Left lobe of liver (tissue), 2 donors: ENCODE measurements at regions not wholly inside any gene's neighbourhood (a gene's known extent, or its start where the extent isn't known, plus 50 kb on each side); places are given as distances from the start of the nearest gene placed in this dataset.

ENCODE experiments used
- ATAC-seq: fragments of 200-7000 bp; cut with Tn5 transposase; one replicate; pipeline ENCODE4 v1.9.1; 2020; ENCODE audit warnings: mild to moderate bottlenecking, moderate library complexity
- DNase-seq: peaks from one replicate; pipeline ENCODE4 v3.0.0-alpha.2; 2020; ENCODE audit warnings: low spot score
- donor health status: DM: no; HTN: no; CAD: no; lungs with moderate emphysema.
- donor health status: DM: no; HTN: yes; CAD: no.

DNA sequence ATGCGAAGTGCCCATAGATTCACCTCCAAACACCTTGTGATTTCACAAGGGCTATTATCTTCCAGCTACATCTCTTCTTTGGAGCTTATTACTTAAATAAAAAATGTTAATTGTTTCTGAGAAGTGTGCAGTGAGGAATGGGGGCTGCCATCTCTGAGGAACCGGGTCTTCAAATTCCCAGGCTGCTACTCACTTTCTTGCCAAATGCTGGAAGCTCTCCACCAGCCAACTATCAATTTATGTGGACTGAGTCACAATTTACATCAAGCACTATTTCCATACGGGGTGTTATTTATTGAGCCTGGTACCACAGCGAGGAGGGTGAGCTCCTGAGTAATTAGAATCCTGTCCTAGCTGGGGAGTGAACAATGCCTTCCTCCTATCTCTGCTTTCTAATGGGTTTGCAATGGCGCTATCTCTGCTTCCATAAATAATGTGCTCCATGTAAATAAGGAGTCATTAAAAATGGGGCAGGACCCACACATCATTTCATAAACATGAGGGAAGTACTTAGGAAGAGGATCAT is 898.3 kb downstream of the VRK1 start:
- ATAC-seq (no peak), DNase-seq (no peak)

DNA sequence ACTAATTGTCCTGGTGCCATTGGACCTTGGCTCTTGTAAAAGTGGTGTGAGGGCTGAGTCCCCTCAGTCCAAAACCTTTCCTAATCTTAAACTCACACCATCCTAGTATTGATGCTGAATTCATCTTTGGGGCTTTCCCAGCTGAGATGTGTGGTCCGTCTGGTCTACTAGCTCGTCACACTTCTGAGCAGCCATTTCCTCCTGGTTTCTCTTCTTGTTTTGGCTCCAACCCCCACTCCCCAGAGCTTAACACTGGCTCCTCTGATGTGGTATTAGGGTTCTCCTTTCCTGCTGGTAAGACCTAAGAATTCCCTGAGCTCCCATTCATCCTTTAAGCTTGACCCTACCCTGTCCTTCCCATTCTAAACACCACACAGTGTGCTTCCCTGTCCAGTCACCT is 900.6 kb downstream of the VRK1 start:
- ATAC-seq: no peak

DNA sequence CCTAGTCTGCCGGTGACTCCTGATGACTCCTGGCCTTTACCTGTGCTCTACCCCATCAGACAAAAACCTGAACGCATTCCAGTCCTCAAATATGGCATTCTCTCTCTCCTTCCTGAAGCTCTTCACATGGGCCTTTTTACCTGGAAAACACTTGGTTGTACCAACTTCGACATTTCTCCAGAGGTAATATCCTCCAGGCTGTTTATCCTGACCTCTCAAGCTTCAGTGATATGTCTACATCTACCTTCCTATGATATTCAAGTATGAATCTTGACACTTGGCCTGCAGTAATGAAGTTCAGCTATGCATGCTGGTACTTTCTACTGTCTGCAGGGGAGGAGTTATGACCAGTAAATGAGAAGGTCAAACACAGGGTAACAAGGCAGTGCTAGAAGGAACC is 901.8 kb downstream of the VRK1 start:
- no peak for ATAC-seq
- DNase-seq: no peak

More for the DNA sequence above, 900.6 kb downstream of the VRK1 start:
- DNase-seq: no peak

DNA sequence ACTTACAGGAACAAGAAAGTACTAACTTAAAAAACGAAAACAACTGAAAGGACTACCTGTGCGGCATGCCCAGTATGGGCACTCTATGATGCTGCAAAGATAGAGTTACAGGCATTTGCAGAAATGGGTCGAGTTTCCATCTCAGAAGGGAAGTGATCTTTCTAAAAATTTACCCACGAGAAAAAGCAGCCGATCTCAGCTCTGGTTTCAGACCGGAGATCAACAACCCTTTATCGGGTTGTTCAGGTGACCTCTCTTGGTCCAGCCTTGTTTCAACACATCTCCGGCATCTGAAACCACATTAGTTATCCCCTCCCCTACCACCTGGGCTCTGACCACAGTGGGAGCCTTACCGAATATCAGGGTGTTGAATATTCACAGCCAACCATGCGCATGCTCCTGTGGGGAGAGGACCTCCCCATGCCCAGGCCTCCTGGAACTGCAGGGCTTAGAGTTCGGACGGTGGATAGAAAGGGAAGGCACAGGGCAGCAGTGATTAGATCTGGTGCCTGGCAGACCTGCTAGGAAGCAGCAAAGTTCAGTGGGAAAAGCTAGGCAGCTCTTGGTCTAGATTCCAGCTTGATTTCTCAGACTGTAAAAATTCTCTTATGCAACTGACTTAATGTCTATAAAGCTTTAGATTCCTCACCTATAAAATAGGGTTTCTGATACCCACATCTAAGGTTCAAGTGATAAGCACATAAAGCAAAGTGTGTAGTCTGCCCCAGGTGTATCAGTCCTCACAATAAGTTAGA is 906.0 kb downstream of the VRK1 start:
- DNase-seq (no peak), ATAC-seq (no peak)

DNA sequence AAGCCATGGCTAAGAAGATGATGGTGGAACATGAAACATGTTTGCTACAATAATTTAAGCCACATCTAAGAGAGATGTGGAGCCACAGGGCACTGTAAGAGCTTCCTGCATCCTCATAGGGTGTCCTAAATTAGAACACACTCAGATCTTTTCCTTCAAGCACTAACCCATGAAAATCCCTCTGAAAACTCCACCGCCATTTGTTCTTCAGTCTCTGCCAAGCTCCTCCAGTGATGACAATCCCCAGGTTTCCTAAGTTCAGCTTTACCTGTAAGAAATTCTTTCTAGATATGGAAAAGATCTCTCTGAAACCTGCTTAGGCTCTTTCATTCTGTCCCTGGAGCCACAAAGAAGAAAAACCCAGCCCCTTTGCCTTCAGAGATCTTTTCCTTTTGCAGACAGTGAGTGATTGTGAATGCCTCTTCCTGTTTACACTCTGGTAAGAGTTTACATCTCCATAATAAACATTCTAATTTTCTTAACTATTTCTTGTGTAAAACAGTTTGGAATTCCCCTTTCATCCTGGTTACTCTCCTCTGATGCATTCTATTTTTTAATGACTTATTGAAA is 907.2 kb downstream of the VRK1 start:
- DNase-seq (no peak), ATAC-seq (no peak)

DNA sequence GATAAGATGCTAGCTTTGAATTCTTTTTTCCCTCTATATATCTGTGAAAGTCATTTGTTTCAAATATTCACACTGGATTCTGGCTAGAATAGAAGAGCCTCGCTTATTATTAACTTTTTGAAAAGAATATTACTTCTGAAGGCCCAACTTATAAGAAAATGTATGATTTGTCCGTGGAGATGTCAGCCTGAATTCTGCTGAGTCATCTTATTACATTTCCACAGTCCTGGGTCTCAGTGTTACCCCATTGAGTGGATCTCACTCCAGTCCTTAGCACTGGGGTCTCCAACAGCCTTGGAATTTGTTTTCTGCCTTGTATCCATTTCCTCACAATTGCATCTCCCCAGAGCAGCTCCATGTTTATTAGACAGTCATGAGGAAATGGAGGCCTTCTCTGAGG is 907.9 kb downstream of the VRK1 start:
- ATAC-seq (no peak), DNase-seq (no peak)

DNA sequence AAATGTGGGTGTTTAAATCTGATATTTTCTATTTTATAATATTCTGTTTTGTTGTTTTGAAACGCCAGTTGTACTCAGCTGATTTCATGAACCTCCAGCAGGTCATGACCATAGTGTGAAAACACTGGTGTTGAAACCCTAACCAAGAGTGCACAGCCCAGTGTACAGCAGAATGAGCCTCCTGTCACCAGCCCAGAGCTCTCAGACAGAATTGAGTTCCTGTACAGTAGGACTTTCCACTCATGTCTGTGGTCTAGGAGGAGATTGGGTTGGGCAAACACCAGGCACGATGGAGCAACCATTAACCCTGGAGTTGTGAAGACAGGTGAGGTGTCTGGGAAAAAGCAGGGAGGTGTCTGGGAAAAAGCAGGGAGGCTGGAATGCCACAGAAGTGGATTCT is 908.8 kb downstream of the VRK1 start:
- ATAC-seq (no peak), DNase-seq (no peak)

DNA sequence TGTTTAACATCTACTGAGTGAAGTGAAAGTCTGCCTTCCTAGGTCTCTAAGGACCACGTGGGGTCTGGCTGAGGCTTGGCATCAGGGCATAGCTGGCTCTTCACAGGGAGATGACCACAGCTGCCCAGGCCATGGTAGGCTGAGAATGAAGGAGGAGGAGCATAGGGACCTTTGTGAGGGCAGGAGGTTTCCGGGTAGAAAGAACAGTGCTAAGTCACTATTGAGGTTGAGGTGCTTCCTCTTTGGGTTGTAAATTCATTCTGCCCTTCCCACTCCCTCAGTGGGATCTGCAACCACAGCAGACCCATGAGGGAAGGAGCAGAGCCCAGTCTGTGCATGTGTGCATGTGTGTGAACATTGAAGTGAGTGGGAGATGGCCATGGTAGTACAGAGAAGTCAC is 909.6 kb downstream of the VRK1 start:
- DNase-seq (no peak), ATAC-seq (no peak)

DNA sequence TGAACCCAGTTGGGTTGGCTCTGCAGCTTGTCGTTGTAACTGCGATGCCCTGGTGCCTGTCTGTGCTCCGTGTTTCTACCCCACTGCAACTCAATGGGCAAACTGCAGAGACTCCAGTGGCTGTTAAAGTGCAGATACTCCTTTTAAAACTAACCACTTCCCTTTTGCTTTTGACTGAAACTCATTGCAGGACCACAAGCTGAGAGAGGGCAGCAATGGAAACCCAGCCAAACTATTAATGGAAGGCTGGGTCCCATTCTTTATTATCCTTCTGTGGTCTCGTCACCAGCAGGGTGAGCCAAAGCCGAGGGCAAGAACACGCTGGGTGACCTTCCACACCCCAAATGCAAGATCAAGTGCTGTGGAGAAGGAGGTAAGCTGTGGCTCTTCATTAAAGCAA is 910.4 kb downstream of the VRK1 start:
- ATAC-seq (no peak), DNase-seq (no peak)

DNA sequence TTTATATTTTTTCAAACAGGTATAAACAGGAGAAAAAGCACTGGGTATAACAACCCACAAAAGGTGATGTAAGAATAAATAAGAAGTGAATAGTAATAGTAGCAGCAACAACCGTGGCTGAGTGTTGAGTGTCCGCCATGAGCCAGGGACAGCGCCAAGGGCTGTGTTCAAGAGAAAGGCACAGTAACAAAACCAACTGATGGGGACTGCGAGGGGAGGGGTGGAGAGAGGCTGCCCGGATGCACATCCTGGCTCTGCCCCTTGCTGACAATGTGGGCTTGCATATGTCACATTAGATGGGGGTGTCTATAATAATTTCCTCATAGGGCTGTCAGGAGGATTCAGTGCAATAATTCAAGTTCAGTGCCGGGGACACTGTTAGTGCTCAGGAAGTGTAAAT is 912.4 kb downstream of the VRK1 start:
- DNase-seq: no peak
- ATAC-seq: no peak

DNA sequence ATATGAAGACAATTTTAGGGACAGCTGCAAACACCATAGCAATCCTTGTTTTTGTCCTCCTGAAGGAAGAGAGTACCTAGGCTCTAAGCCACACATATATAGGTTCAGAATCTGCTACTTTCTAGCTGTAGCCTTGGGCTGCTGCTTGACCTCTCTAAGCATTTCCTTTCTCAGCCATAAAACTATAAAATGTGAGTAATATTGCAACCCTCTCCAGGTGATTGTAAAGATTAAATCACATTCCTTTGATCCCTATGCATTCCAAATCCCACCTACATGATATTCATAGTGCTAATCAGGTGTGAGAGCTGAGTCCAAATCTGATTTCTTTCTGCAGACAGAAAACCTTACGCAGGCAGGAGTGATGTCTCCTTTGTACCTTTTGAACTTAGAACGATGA is 913.5 kb downstream of the VRK1 start:
- DNase-seq (no peak), ATAC-seq (no peak)

DNA sequence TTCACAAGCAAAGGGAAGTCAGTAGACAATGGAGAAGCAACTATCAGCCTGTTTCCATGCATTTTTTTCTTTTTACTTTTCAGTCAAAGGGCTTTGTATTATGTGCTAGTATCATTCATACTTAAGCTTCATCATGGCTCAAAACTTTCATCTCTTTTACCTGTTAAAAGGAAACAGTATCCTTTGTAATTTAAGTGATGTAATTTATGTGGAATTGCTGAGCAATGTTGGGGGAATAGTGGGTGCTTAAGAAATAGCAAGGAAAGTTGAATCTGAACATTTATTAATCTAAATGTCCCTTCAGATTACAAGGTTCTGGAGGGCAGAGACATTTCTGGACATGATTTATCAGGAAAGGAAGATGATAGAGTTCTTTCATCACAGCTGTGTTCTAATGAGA is 915.3 kb downstream of the VRK1 start:
- ATAC-seq: no peak

DNA sequence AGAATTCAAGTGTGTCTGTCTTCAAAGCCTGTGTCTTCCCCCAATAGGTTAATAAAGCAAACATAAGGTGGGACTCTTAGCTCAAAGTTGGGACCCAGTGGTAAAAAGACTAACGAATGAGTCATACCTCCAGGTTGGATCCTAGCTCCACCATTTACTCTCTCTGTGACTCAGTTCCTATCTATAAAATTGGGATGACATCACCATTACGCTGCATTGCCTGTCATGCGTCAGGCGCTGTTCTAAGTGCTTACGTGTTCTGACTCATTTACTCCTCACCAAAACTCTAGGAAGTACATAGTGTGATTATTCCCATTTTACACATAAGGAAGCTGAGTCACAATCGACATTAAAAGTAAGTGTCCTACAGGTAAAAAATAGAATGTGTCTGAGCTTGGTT is 915.8 kb downstream of the VRK1 start:
- ATAC-seq: no peak
- DNase-seq: no peak

More for the DNA sequence above, 915.3 kb downstream of the VRK1 start:
- DNase-seq: no peak

DNA sequence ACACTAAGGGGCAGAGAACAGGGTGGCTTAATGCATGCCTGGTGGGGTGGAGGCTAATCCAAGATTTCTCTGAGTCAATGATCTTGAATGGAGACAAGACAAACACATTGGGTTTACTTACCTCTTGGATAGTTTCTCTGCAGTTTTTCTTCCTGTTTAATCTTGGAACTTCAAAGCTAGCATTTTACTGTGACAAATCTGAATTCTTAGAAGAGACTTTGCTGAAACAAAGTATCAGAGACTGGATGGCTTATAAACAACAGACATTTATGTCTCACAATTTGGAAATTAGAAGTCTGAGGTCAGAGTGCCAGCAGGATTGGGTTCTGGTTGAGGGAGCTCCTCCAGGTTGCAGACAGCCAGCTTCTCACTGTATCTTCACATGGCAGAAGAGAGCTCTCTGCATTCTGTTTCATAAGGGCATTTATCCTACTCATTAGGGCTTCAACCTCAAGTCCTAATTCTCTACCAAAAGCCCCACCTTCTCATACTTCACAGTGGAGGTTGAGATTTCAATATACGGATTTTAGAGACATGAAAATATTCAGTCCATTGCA is 921.8 kb downstream of the VRK1 start:
- DNase-seq (no peak), ATAC-seq (no peak)

DNA sequence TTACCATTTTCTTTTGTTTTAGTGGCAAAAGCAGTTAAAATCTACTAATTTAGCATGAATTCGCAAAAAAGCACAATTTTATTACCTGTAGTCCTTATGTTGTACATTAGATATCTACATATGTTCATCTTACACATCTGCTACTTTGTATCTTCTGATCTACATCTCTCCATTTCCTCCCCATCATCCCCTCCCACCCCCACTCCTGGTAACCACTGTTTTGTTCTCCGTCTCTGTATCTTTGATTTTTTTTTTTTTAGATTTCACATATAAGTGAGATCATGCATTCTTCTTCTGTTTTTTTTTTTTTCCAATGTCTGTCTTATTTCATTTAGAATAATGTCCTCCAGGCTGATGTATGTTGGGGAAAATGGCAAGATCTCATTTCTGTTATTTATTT is 922.7 kb downstream of the VRK1 start:
- DNase-seq: no peak
- no peak for ATAC-seq

DNA sequence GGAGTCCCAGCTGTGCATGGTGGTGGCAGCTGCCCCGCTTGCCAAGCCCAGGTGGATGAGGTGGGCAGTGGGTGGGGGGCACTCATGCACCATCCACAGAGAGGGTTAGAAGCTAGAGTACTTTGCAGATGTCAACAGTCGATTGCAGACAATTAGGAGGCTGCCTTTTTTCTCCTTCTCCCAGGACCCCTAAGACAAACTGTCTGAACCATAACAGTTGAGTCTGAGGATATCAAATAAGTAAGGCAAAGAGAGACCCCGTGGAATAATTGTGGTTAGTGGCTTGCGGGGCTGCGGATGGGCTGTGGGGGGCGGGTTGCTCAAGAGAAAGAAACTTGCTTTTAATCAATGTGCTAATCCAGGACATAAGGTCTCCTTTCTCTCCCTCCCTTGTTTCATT is 926.2 kb downstream of the VRK1 start:
- no peak for ATAC-seq
- DNase-seq: no peak

DNA sequence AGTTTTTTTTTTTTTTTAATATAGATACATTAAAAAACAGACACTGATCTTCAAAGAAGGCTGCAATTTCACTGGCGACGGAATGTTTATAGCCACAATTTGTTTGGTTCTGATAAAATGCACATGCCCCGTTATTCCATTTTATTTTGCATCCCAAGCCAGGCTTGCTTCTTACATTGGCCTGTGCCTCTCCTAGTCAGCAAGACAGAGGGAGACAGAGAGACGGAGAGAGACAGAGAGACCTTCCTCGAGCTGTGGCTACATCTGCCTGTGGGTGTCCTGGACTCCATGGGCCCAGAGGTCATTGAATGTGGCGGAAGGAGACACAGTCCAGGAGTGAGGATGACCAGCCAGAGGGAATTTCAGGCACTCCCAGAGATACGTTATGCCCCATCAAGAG is 926.6 kb downstream of the VRK1 start:
- no peak for ATAC-seq
- DNase-seq: no peak

DNA sequence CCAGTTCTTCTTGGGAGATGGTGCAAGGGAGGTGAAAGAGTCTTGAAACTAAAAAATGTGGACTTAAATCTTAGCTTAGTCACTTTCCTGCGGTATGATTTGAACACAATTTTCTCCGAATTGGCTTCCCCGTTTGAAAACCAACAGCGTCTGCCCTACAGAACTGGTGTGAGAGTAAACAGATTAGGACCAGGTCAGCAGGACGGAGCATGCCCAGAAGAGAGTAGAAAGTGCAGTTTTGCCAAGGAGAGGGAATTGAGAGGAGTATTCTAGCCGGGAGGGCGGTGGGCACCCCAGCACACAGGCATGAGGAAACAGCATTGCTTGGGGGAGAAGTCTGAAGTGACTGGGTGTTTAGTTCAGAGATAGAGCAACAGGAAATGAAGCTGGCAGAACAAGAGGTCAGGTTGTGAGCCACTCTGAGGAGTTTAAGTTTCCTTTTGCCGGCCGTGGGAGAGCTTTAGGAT is 927.1 kb downstream of the VRK1 start:
- ATAC-seq (no peak), DNase-seq (no peak)

DNA sequence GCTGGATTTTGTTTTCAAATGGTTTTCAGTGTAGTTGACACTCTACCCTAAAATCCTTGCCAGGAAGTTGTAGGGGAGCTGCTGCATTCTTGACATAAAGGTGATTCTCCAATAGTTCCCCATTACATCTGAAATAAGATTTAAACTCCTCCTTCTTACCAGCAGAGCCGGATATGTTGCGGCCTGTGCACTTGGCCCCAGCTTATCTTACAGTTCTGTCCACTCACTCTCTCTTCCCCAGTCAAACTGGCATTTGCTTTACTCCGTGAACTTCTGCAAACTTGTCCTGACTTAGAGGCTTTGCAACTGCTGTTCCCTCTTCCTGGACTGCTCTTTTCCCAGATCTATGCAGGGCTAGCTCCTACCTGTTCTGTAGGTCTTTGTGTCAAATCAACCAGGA is 929.5 kb downstream of the VRK1 start:
- ATAC-seq: no peak

DNA sequence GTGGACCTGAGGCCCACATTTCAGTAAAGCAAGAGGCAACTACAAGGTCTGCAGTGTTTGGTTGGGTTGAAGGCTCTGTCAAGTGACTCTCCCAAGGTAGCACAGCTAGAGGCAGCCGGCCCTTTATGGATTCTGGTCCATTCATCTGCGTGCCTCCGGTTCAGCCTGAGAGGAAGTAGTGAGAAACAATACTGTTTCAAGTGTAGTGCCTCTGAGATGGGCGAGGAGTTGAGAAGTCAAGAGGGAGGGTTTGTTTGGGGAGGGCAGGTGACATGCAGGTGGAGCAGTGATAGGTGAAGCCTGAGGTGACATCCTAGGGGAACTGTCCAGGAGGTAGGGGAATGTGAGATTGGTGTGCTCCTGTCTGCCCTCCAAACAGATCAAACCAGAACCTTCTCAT is 933.5 kb downstream of the VRK1 start:
- ATAC-seq (no peak), DNase-seq (no peak)

More for the DNA sequence above, 929.5 kb downstream of the VRK1 start:
- no peak for DNase-seq

DNA sequence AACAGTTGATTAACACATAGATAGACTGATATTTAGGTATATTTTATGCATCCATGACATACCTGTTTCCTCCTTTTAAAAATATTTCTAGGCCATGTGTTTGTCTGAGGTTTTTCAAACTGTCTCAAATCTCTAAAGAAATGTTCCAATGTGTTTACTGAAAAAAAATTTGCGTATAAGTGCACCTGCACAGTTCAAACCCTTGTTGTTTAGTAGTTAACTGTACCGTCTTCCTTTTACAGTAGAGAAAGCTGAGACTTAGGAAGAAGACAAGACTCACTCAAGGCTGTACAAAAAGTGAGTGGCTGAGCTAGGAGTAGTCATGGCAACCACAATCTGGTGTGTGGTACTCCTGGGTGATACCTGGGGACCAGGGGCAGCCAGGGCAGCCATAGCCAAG is 934.6 kb downstream of the VRK1 start:
- ATAC-seq (no peak), DNase-seq (no peak)

DNA sequence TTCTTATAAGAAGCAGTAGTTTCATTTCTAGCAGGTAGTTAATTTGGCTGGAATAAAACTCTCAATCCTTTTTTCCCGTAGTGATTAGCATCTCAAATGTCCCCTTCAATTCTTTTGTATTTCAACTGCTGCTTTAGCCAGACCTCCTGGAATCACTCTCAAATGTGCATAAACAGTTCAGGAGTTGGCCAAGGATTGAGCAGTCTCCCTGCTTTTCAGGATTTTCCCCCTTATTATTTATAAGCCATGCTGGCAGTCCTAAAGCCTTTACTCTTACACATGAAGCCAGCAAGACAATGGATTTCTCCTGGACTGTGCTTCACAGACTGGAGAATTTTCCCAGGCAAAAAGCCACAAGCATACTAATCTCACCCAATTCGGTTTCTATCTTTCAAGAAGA is 950.1 kb downstream of the VRK1 start:
- no peak for DNase-seq
- no peak for ATAC-seq
